CD14-positive monocyte (primary cell): ENCODE measurements at regions not wholly inside any gene's neighbourhood (a gene's known extent, or its start where the extent isn't known, plus 50 kb on each side); places are given as distances from the start of the nearest gene placed in this dataset.

Experiments used
- DNase-seq, 3 donors: peaks; one replicate each; pipeline ENCODE4 v3.0.0-alpha.2; 2011 to 2022
- H2AFZ ChIP-seq: 2 replicates; pipeline ENCODE4 v1.6.0; 2012; ENCODE audit warnings: mild to moderate bottlenecking, low read depth, low read length, inconsistent platforms; ENCODE audit not compliant: insufficient read depth, poor library complexity, severe bottlenecking
- H3K27ac ChIP-seq, 2 donors: 1 replicate in 1 of 2; 2 replicates in 1 of 2; pipeline ENCODE4 v1.5.1; 2012 to 2013; ENCODE audit warnings: low read length in 2 of 2, control low read depth in 1 of 2, inconsistent platforms in 1 of 2, low read depth in 1 of 2, mild to moderate bottlenecking in 1 of 2
- H3K27me3 ChIP-seq, 2 donors: one replicate each; pipeline versions ENCODE4 v1.6.0 to v1.6.1; 2011 to 2013; ENCODE audit warnings: low read length in 2 of 2; ENCODE audit not compliant: control insufficient read depth in 2 of 2, insufficient read depth in 2 of 2
- H3K36me3 ChIP-seq, 2 donors: replicated peaks in 1 of 2; 1 replicate in 1 of 2; 2 replicates in 1 of 2; pipeline versions ENCODE4 v1.5.1 to v1.6.1; 2012 to 2013; ENCODE audit warnings: low read length in 2 of 2, control low read depth in 1 of 2, inconsistent platforms in 1 of 2, mild to moderate bottlenecking in 1 of 2; ENCODE audit not compliant: insufficient read depth in 2 of 2, control insufficient read depth in 1 of 2
- H3K4me1 ChIP-seq, 2 donors: 1 replicate in 1 of 2; 2 replicates in 1 of 2; pipeline versions ENCODE4 v1.5.1 to v1.6.1; 2012 to 2013; ENCODE audit warnings: low read length in 2 of 2, control low read depth in 1 of 2, inconsistent platforms in 1 of 2, mild to moderate bottlenecking in 1 of 2, moderate library complexity in 1 of 2; ENCODE audit not compliant: insufficient read depth in 2 of 2, control insufficient read depth in 1 of 2
- H3K4me2 ChIP-seq: replicated peaks from 2 replicates; pipeline ENCODE3; 2012; ENCODE audit warnings: low read length, moderate library complexity, mild to moderate bottlenecking; ENCODE audit not compliant: poor library complexity, severe bottlenecking; ENCODE audit errors: extremely low read depth
- H3K4me3 ChIP-seq, 3 experiments: fragments of 200-600 bp in 1 of 3; sonication (generic) in 1 of 3; replicated peaks in 1 of 3; 1 replicate in 2 of 3; 2 replicates in 1 of 3; pipeline ENCODE4 v1.5.1; 2011 to 2013; ENCODE audit warnings: low read length in 3 of 3, mild to moderate bottlenecking in 3 of 3, control low read depth in 2 of 3, low read depth in 2 of 3, inconsistent platforms in 1 of 3, moderate library complexity in 1 of 3
- H3K79me2 ChIP-seq: 2 replicates; pipeline ENCODE4 v1.6.0; 2012; ENCODE audit warnings: mild to moderate bottlenecking, control low read depth, inconsistent platforms, low read length, moderate library complexity; ENCODE audit not compliant: insufficient read depth
- H3K9ac ChIP-seq: 2 replicates; pipeline ENCODE4 v1.6.0; 2017; ENCODE audit warnings: low read length, mild to moderate bottlenecking; ENCODE audit not compliant: insufficient read depth, poor library complexity, severe bottlenecking
- H3K9me3 ChIP-seq, 2 donors: replicated peaks in 1 of 2; 1 replicate in 1 of 2; 2 replicates in 1 of 2; pipeline versions ENCODE4 v1.5.1 to v1.6.1; 2012 to 2013; ENCODE audit warnings: low read length in 2 of 2, control low read depth in 1 of 2; ENCODE audit not compliant: control insufficient read depth in 1 of 2, insufficient read depth in 1 of 2
- H4K20me1 ChIP-seq: 2 replicates; pipeline ENCODE4 v1.6.0; 2012; ENCODE audit warnings: mild to moderate bottlenecking, low read length, control low read depth, moderate library complexity; ENCODE audit not compliant: insufficient read depth
- H3K27ac Mint-ChIP-seq, 7 donors: one replicate each; pipeline ENCODE4 v1.8.0; 2020; ENCODE audit warnings: mild to moderate bottlenecking in 7 of 7, mixed read lengths in 7 of 7, moderate library complexity in 6 of 7, inconsistent platforms in 2 of 7
- H3K27me3 Mint-ChIP-seq, 3 donors: one replicate each; pipeline ENCODE4 v1.8.0; 2021 to 2022; ENCODE audit warnings: low read depth in 3 of 3, mild to moderate bottlenecking in 3 of 3, mixed read lengths in 3 of 3, moderate library complexity in 3 of 3, inconsistent platforms in 1 of 3
- H3K36me3 Mint-ChIP-seq, 2 donors: one replicate each; pipeline ENCODE4 v1.8.0; 2020; ENCODE audit warnings: mixed read lengths in 2 of 2, inconsistent platforms in 1 of 2, mild to moderate bottlenecking in 1 of 2
- H3K4me1 Mint-ChIP-seq: one replicate; pipeline ENCODE4 v1.8.0; 2020; ENCODE audit warnings: mild to moderate bottlenecking, mixed read lengths
- H3K4me3 Mint-ChIP-seq, 2 donors: one replicate each; pipeline ENCODE4 v1.8.0; 2020; ENCODE audit warnings: mild to moderate bottlenecking in 2 of 2, mixed read lengths in 2 of 2, moderate library complexity in 1 of 2
- H3K9me3 Mint-ChIP-seq, 7 donors: one replicate each; pipeline ENCODE4 v1.8.0; 2020 to 2022; ENCODE audit warnings: mixed read lengths in 7 of 7, mild to moderate bottlenecking in 6 of 7, moderate library complexity in 6 of 7, inconsistent platforms in 2 of 7
- WGBS: methylation state at CpG from one replicate; pipeline ENCODE4 v1.1.5; 2013; ENCODE audit warnings: missing lambda C conversion rate; ENCODE audit not compliant: insufficient coverage; 5-methylcytosine and 5-hydroxymethylcytosine counted together
- intact Hi-C, 2 donors: fragments of 100-400 bp; cut with micrococcal nuclease; formaldehyde crosslinking; loops; one replicate each; pipeline versions ENCODE4 v1.15.0 to v1.15.1; 2023
- TF ChIP-seq, protein P1 (sequence below): fragments of 200-600 bp; IDR thresholded peaks from one replicate; pipeline ENCODE4 v1.8.0; 2022; ENCODE audit warnings: antibody characterized with exemption, mild to moderate bottlenecking

DNA sequence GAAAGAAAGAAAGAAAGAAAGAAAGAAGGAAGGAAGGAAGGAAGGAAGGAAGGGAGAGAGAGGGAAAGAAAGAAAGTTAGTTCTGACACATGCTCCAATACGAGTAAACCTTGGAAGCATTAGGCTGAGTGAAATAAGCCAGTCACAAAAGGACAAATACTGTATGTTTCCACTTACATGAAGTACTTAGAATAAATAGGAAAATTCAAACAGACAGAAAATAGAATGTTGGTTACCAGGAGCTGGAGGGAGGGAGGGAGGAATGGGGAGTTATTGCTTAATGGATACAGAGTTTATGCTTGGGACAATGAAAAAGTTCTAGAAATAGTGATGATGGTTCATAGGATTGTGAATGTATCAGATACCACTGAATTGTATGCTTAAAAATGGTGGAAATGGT is 75.2 kb upstream of the CDH4 start:
- WGBS: no CpG with 5 or more reads among the region's 1 CpG
- Mint-ChIP-seq H3K27me3 (peaks cover 2 to 7% (median 3%) of the 10 kb centered on the region in 3 donors), H3K4me3 (no peak overlapping the region), H3K36me3 (no peaks in the 10 kb centered on the region), H3K4me1 (no peaks in the 10 kb centered on the region), H3K9me3 (peaks cover 0 to 5% (median 4%) of the 10 kb centered on the region in 7 donors), H3K27ac (no peak overlapping the region)
- H3K36me3 ChIP-seq: no peaks in the 10 kb centered on the region
- no peak overlapping the region for H3K4me3 ChIP-seq
- intact Hi-C loops: no loop called here
- no peak overlapping the region for H3K27ac ChIP-seq
- no peaks in the 10 kb centered on the region for H3K4me1 ChIP-seq
- H3K27me3 ChIP-seq: no peaks in the 10 kb centered on the region
- no peak overlapping the region for H3K4me2 ChIP-seq
- H3K79me2 ChIP-seq: no peaks in the 10 kb centered on the region
- H3K9me3 ChIP-seq: no peaks in the 10 kb centered on the region
- TF ChIP-seq, protein P1, sequence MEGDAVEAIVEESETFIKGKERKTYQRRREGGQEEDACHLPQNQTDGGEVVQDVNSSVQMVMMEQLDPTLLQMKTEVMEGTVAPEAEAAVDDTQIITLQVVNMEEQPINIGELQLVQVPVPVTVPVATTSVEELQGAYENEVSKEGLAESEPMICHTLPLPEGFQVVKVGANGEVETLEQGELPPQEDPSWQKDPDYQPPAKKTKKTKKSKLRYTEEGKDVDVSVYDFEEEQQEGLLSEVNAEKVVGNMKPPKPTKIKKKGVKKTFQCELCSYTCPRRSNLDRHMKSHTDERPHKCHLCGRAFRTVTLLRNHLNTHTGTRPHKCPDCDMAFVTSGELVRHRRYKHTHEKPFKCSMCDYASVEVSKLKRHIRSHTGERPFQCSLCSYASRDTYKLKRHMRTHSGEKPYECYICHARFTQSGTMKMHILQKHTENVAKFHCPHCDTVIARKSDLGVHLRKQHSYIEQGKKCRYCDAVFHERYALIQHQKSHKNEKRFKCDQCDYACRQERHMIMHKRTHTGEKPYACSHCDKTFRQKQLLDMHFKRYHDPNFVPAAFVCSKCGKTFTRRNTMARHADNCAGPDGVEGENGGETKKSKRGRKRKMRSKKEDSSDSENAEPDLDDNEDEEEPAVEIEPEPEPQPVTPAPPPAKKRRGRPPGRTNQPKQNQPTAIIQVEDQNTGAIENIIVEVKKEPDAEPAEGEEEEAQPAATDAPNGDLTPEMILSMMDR: no peak
- H4K20me1 ChIP-seq: no peaks in the 10 kb centered on the region
- H2AFZ ChIP-seq: no peak overlapping the region
- no peak for DNase-seq
- no peak overlapping the region for H3K9ac ChIP-seq

DNA sequence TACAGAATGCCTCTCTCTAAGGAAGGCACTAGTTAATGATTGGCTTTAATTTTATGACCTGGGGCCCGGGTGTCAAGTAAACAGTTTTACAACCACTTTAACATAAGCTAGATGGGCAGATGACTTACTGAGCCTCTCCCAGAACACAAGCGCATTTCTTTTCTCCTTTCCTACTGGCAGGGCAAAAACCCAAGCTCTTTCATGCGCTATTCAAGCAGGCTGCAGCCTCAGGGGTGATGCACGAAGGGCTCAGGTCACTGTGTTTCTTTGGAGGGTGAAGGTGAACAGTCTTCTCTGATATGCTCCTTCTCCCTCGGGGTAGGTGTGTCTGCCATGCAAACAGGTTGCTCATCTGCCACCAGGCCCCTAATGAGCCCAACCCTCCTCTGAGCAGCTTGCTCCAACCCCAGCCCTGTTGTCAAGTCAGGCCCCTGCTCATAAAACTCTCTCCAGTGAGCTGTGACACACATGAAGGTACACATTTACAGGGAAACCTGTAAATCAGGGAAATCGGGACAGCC is 73.5 kb upstream of the CDH4 start:
- Mint-ChIP-seq H3K36me3 (no peaks in the 10 kb centered on the region), H3K4me1 (no peaks in the 10 kb centered on the region), H3K27ac (no peak overlapping the region), H3K4me3 (no peak overlapping the region), H3K27me3 (peaks cover 2 to 9% (median 3%) of the 10 kb centered on the region in 3 donors), H3K9me3 (peaks cover 0 to 5% (median 3%) of the 10 kb centered on the region in 7 donors)
- H3K4me1 ChIP-seq: no peaks in the 10 kb centered on the region
- H3K9me3 ChIP-seq: no peaks in the 10 kb centered on the region
- DNase-seq: no peak
- TF ChIP-seq, protein P1: no peak
- no peak overlapping the region for H3K4me2 ChIP-seq
- H4K20me1 ChIP-seq: no peaks in the 10 kb centered on the region
- WGBS: 34% methylated on average over 3 of the region's 6 CpGs
- intact Hi-C loops: no loop called here
- no peaks in the 10 kb centered on the region for H3K27me3 ChIP-seq
- no peak overlapping the region for H2AFZ ChIP-seq
- no peak overlapping the region for H3K9ac ChIP-seq
- H3K27ac ChIP-seq: no peak overlapping the region
- no peak overlapping the region for H3K4me3 ChIP-seq
- H3K36me3 ChIP-seq: no peaks in the 10 kb centered on the region
- no peaks in the 10 kb centered on the region for H3K79me2 ChIP-seq
